Activated CD4-positive, alpha-beta T cell treated with anti-CD3 and anti-CD28 coated beads, Interleukin-2, amount 50 U/mL, for 48 hours (primary cell): ENCODE measurements at regions not wholly inside any gene's neighbourhood (a gene's known extent, or its start where the extent isn't known, plus 50 kb on each side); places are given as distances from the start of the nearest gene placed in this dataset.

Experiments used
- DNase-seq, 2 experiments: peaks; one replicate each; pipeline ENCODE4 v3.0.0-alpha.2; 2020

DNA sequence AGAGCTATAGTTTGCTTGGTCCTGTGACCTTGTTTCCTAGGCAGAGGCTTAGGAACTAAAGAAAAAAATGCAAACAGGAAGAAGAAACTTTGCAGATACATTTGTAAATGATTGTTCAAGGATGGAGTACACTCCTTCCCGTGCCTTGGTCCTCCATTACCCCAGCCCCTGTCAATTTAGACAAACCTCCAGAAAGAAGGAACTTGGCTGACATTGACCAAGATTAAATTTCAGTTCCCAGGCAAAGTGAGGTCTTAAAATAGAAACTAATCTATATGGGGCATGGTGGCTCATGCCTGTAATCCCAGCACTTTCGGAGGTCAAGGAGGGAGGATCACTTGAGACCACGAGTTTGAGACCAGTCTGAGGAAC, 179.9 kb upstream of the FN1 start:
- no peak for DNase-seq

DNA sequence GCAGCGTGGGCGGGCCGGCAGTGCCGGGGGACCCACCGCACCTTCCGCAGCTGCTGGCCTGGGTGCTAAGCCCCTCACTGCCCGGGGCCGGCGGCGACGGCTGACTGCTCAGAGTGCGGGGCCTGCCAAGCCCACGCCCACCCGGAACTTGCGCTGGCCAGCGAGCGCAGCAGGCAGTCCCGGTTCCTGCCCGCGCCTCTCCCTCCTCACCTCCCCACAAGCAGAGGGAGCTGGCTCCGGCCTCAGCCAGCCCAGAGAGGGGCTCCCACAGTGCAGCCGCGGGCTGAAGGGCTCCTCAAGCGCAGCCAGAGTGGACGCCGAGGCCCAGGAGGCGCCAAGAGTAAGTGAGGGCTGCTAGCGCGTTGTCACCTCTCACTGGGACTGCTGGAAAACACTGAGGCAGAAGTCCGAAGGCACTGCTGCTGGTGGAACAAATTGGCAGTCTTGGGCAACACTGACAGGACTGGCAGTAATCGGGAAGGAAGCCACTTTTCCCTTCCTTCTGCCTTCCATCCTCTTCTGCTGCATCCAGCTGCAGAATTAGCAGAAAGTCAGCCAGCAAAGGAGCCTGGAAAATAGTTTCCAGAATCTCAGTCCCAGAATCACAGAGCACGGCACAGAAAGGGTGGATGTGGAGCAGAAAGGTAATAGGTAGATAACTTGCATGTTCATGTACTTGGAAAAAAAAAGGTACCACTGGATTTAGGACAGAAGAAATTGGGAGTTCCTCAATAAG, 179.4 kb upstream of the FN1 start:
- DNase-seq: no peak

DNA sequence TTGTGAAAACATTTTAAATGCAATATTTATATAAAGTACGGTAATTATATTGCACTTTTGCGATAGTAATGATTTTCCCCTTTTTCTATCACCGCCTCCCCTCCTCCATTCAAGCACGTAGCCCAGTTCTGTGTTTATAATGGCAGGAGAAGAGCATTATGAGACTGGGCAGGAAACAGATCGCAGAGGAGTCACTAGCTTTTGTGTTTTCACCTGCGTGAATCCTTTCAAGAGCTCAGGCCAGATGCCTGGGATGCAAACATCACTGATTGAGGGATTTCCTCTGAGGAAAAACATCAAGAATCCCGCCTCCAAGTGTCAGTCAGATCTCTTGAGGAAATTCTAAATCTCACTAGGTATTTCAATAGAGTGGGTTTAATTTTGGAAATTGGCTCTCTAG, 178.4 kb upstream of the FN1 start:
- DNase-seq: no peak

DNA sequence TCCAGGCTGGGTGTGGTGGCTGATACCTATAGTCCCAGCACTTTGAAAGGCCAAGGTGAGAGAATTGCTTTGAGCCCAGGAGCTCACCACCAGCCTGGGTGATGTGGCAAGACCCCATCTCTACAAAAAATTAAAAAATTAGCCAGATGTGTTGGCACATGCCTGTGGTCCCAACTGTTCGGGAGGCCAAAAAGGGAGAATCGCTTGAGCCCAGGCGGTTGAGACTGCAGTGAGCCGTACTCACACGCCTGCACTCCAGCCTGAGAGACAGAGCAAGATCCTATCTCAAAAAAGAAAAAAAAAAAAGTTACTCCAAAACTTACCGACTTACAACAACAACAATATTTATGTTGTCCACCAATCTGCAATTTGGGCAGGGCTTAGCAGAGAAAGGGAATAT, 178.0 kb upstream of the FN1 start:
- no peak for DNase-seq

DNA sequence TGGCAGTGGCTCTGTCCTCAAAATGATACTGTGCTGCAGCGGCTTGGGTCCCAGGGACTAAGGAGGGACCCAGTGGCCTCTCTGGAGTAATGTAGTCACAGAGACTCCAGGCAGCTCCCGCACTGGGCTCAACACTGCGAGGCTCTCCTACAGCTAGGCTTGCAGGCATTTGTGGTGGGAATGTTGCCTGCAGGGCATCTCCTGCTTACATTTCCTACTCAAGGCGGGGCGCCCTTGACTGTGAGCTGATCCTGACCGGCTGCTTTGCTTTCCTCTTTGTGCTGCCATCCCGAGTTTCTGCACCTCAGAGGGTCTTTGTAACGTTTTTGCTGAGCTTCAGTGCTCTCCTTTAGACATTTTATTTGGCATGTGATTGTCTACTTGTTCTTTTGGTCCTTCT, 177.4 kb upstream of the FN1 start:
- no peak for DNase-seq

DNA sequence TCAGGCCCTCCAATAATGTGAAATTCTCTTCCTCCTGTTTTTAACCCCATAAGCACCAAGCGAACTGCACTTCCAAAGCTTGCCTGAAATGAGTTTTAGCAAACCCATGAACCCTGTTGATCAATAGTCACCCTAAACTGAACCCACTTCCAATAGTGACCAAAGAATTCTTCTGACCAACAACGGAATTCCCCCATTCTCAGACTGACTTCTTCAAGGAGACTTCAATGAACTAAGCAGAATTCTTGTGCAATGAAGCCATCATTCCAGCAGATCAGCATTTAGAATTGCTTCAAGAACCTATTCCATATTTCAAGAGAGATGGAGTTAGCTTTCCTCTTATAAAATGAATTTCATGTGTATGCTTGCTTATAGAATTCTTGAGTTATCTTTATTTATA, 176.9 kb upstream of the FN1 start:
- no peak for DNase-seq

DNA sequence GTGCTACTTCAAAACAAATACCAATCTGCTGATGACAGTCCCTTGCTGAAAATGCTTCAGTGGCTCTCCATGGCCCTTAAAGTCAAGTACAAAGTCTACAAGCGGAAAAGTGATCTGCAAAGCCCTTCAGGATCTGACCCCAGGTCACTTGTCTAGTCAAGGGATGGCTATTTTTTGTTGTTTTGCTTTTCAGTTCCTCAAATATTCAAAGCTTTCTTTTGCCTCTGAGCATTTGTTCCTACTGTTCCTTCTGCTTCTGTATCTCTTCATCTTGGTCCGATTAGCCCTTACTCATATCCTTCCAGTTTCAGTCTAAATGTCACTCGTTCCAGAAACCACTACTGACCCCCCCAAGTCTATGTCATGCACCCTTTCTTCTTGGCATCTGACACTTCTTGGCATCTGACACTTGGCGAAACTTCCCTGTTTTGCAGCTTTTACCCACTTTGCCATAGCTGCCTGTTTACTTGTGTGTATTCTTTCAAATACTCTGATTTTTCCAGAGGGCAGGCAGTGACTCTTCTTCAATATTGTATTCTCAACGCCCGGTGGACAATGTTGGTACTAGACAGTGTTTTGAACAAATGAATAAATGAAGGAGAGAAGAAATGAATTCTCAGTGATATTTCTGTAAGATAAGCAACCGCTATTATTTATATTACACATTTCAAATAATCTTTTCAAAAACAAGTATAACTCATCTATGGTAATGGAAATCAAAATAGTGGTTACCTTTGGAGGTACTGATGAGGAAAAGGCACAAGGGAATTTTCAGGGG, 175.9 kb upstream of the FN1 start:
- DNase-seq: no peak

DNA sequence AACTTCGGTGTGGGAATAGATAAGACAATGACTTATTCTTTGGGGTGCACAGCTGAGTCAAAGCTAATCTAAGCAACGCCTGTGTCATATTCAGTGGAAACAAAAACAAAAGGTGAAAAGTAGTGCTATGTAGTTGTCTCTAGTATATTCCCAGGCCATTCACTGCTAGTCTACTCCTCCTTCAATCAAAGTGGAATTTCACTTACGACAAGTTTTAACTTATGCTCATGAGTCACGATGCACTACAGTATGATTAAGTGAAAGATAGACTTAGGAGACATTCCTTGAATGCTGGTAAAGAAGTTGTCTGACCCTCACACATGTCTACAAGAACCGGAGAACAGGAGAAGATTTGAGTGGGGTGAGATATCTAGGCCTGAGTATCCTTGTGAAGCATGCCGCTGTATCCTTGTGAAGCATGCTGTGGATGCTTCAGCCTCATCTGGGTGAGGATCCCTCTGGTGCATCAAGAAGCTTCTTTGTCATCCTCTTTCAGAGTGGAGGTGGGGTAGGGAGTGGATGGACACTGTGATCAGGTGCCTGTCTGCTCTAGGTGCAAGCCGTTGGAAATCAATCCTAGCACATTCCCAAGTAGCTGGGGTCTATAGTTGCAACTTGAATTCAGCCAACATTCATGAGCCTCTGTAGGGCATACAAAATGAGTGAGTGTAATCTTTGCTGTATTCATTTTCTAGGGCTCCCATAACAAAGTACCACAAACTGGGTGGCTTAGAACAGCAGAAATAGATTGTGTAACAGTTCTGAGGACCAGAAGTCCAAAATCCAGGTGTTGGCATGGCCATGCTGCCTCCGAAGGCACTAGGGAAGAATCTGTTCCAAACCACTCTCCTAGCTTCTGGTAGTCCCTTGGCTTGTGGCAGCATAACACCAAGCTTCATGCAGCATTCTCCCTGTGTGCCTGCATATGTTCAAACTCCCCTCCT, 173.5 kb upstream of the FN1 start:
- DNase-seq: no peak

DNA sequence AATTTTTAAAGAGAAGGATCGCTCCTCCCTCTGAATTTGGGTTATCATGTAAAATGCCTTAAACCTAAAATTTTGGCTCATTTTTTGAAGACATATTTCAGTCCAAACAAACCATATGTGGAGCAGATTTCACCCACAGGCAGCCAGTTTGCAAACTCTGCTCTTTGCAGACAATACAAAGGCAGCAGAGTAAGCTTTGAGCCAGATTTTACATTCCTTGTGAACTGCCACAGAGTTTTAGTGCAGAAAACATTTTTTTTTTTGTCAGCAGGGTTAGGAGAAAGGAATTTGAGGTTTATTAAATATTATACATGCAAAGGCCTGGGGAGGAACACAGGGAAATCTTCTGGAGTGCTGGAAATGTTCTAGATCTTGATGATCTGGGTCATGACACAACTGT, 171.9 kb upstream of the FN1 start:
- DNase-seq: no peak

DNA sequence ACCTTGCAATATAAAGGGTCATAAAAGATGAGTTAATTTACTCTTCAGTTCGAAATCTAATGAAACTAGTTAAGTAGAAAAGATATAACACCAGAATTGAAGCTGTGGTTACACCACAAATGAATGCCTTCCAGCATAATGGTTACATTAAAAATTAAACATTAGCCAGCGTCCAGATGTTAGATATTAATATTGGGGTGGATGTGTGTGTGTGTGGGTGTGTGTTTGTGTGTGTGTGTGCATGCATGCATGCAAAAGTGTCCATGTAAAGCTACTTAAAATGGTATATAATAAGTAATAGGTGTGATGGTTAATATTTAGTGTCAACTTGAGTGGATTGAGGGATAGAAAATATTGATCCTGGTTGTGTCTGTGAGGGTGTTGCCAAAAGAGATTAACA, 170.4 kb upstream of the FN1 start:
- DNase-seq: no peak

DNA sequence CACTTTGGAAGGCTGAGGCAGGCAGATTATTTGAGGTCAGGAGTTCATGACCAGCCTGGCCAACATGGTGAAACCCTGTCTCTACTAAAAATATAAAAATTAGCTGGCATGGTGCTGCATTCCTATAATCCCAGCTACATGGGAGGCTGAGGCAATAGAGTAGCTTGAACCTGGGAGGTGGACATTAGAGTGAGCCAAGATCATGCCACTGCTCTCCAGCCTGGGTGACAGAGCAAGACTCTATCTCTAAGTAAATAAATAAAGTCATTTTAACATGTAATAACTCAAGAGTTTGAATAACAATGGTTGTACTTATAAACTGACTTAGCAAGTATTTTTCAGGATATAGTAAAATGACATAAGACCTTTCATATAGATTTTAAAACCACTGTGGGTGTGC, 169.3 kb upstream of the FN1 start:
- DNase-seq: no peak

DNA sequence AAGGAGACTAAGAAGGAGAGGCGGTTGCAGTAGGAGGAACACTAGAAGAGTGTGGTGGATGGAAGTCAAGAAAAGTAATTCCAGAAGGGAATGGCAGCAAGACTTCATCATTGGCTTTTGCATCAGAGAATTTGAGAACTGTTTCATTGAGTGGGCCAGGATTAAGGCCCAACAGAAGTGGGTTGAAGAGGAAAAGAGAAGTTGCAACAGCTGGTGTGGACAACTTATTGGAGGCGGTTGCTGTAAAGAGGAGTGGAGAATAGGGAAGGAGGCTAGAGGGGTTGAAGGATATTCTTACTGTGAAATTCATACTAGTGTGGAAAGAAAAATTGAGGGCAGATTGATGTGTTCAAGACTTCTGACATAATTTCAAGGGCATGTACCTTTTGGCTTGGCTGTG, 168.7 kb upstream of the FN1 start:
- no peak for DNase-seq

DNA sequence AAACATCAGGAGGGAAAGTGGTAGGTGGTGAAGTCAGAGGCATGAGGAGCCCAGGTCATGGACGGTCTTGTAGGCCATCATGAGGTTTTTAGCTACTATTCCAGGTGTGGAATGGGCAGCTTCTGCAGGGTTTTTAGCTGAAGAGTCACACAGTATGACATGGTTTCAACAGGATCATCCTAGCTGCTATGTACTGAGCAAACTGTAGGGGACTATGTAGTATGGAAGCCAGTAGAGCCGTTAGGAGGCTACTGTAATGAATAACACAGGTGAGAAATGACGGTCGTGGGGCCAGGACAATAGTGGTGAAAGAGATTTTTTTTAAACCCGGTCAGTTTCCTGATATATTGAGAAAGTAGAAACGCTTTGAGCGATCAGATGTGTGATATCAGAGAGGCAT, 167.6 kb upstream of the FN1 start:
- no peak for DNase-seq

DNA sequence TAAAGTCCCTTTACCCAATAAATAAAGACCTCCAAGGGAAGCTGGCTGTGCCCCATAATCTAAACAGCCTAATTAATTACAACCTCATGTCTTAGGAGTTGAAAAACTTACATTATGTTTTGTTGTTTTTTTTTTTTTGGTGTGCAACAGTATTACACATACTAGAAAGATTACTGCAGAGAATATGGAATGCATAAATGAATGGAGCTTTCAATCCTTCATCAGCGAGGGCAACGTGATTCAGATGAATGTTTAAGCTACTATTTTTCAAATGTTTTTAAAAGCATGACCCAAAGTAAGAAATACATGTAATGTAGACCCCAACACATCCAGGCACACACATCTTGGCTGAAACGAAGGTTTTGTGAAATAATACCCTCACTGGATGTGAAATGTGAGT, 167.1 kb upstream of the FN1 start:
- DNase-seq: no peak

DNA sequence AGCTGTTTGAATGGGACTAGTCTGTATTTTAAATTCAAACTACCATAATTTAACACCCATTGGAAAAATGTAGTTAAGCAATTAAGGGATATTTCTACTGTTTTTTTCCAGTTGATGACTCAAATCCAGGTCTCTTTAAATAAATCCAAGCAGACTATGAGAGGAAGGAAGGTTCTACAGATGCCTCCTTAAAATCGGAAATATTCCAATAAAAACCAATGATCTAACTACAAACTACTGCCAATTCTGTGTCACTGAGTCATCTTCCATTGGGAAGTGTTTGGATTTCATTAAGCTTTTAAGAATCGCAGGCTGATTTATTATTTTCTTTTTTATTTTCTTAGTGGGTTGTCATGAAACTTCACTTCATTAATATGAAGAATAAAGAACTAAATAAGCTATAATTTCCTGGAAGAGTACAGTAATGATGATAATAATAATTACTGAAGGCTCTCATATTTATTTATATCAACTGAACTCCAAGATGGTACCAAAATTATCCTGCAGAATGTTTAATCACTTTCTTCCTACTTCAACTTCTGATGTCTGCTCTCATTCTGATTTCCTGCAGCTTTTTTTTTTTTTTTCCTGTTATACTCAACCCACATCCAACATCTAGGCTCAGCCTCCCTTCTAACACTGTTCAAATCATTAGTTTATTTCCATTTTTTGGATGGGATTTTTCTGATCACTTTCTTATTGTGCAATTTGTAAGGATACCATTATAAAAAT, 166.3 kb upstream of the FN1 start:
- no peak for DNase-seq

DNA sequence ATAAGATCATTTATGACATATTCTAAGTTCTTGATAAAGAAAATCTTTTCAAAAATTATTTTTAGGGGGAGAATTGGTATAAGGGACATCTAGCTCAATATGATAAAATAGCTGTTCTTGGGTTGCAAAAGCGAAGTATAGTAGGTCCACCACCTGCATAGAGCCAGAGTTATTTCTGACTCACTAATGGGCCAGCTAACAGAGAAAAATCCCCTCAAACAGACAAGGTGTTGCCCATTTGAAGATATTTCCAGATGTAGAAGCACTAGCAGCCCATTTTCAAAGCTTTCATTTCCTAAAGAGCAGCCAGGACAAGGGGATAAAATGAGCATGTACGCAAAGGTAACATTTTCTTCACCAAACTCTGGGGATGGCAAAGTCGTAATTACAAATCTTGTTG, 165.7 kb upstream of the FN1 start:
- no peak for DNase-seq

DNA sequence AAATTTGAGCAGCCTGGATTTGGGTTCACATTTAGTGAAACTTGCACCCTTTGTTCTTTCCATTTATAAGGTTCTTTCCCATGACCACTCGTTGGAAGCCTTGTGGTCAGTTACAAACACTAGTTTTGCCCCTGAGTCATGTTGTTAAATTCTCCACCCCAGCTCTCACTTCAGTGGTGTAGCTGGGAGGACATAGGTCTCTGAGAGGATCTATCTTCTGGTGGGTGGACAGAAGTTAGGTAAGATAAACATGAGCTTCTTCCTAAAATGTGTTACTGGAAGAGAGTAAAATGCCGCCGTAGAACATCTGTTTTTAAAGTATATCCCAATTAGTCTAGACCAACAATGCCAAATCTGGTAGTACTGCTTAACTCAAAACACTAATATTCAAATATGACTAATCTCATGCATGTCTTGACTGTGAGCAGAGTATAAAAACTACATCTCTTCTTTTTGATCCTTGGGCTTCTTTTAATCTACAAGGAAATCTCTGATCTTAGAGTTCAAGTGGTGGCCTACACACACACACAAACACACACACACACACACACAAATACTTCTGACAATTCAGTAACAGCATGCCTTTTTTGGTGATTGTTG, 162.6 kb upstream of the FN1 start:
- DNase-seq: no peak

DNA sequence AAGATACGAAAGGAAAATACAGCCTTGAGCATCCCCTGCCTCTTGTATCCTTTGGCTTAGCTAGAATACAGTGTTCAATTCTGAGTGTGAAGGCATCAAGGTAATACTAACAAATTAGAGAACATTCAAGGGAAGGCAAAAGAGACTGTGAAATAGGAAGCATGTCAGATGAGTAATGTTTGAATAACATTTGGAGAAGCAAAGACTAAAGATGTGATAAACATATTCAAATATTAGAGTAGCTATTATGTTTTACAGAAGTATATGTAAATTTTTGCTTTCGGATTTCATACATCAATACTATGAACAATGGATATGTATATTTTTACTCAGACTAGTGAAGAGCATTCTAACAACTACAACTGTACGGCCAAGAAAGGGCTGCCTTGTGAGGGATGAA, 161.7 kb upstream of the FN1 start:
- DNase-seq: no peak

DNA sequence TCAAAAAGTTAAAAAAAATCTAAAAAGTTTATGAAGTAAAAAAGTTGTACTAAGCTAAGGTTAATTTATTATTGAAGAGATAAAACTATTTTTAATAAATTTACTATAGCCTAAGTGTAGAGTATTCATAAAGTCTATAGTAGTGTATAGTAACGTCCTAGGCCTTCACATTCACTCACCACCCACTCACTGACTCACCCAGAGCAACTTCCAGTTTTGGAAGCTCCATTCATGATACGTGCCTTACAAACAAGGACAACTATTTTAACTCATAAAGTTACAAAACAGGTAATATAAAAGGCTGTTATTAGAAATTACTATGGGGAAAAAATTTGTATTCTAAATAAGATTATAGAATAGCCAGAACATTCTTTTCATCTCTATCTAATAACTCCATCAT, 158.9 kb upstream of the FN1 start:
- DNase-seq: no peak

DNA sequence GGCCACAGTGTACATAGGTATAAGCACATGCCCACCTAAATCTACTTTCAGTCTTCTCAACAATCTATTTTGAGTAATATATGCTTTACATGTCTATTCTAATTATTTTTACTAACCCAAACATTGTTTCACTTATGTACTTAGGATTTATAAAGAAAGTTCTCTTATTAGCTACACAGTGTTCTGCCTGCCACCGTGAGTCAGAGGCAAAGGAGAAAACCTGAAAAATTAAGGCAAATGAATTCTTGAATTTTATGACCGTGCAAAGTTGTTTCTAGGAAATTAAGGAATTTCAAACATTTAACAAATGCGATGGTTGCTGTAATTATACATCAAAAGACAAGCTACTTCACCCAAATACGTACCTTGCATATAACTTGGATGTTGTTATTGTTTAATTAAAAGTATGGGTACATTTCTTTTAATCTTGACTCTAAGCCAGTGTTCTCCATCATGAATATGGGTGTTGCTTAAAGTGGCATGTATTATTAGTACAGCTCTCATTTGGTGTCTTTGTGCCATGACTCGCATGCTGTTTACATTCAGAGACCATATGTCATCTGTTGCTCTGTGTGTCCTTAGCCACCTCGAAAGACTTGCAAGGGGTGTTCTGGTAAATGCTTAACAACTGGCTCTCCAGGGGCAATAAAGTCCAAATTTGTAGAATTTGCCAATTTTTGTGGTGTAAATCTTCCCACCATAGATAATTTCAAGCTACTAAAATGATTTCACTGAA, 154.3 kb upstream of the FN1 start:
- DNase-seq: no peak

DNA sequence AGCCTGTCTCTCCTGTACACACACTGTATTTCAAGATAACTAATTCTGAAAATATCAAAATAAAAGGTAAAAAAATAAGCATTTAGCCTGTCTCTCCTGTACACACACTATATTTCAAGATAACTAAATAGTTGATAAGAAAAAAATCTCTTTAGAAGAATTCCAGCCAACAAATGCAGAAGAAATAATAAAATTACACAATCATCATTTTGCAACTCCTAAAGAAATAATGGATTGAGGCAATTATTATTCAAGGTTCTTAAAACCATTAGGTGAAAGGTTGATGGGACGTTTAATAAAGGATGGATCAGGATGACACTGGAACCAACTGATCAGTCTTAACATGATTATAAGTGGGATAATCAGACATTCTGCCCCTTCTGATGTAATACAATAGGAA, 148.0 kb upstream of the FN1 start:
- no peak for DNase-seq

DNA sequence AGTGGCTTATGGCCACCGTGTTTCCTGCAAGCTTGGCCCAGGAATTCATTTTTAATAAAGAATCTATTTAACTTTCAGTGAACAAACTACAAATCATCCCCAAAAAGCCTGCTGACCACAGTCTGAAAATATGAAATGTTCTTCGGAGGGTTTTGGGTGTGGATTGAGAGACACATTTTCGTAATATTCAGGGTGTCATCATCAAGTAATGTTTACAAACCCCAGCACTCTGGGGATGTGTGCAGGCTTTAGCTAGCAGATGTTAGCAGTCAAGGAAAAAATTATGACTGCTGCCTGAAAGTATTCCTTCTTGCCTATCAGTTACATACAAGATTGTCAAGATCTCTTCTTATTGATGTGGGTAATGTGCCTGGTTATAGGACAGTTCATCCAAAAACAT, 143.9 kb upstream of the FN1 start:
- DNase-seq: no peak
